Panc1 (cell line): ENCODE measurements at regions not wholly inside any gene's neighbourhood (a gene's known extent, or its start where the extent isn't known, plus 50 kb on each side); places are given as distances from the start of the nearest gene placed in this dataset.

ENCODE experiments used
- ATAC-seq: fragments of 200-7000 bp; cut with Tn5 transposase; 2 replicates; pipeline ENCODE4 v1.9.1; 2020; ENCODE audit warnings: mild to moderate bottlenecking, moderate library complexity
- BruUV-seq: library from RNA; stranded (reverse); fragments of 400-500 nt; replicated peaks from 2 replicates; lab custom pipeline; 2021; lab: Mats Ljungman, UMichigan
- CTCF ChIA-PET: fragments of 300-600 bp; sonication (Branson Sonifier 250); formaldehyde crosslinking; loops from one replicate; lab custom pipeline; 2022; ENCODE audit warnings: antibody characterized with exemption; lab: Charles Lee
- POLR2A ChIA-PET: fragments of 300-600 bp; sonication (Branson Sonifier 250); formaldehyde crosslinking; loops from one replicate; lab custom pipeline; 2022; ENCODE audit warnings: antibody characterized with exemption; lab: Charles Lee
- DNase-seq: peaks from one replicate; pipeline ENCODE4 v3.0.0-alpha.2; 2010; ENCODE audit warnings: low read depth, low spot score
- H3K27ac ChIP-seq: 2 replicates; pipeline ENCODE4 v1.5.1; 2011; ENCODE audit warnings: mild to moderate bottlenecking, low read length, inconsistent platforms
- H3K27me3 ChIP-seq: fragments of 200-500 bp; sonication (Bioruptor generic); 2 replicates; pipeline ENCODE4 v1.6.0; 2014; ENCODE audit warnings: low read length, inconsistent platforms; ENCODE audit not compliant: control insufficient read depth, insufficient read depth
- H3K36me3 ChIP-seq: fragments of 200-500 bp; sonication (Bioruptor generic); 2 replicates; pipeline ENCODE4 v1.5.1; 2014; ENCODE audit warnings: inconsistent platforms, mild to moderate bottlenecking, low read length, moderate library complexity; ENCODE audit not compliant: control insufficient read depth, insufficient read depth
- H3K4me1 ChIP-seq: 2 replicates; pipeline ENCODE4 v1.5.1; 2011; ENCODE audit warnings: inconsistent platforms, mild to moderate bottlenecking, low read length, moderate library complexity; ENCODE audit not compliant: control insufficient read depth, insufficient read depth
- H3K4me3 ChIP-seq, 2 experiments: 2 replicates each; pipeline ENCODE4 v1.5.1; 2011 to 2012; ENCODE audit warnings: low read depth in 2 of 2, low read length in 2 of 2, mild to moderate bottlenecking in 2 of 2, inconsistent platforms in 1 of 2, moderate library complexity in 1 of 2
- H3K9me3 ChIP-seq: fragments of 200-500 bp; sonication (Bioruptor generic); 2 replicates; pipeline ENCODE4 v1.5.1; 2014; ENCODE audit warnings: low read depth, mild to moderate bottlenecking, inconsistent platforms, low read length, moderate library complexity; ENCODE audit not compliant: control insufficient read depth, insufficient read depth
- POLR2AphosphoS5 ChIP-seq: IDR thresholded peaks from 2 replicates; pipeline ENCODE4 v1.6.1; 2012; ENCODE audit warnings: mild to moderate bottlenecking, low read depth, low read length, moderate library complexity
- SIN3A ChIP-seq: IDR thresholded peaks from 2 replicates; pipeline ENCODE4 v1.6.1; 2012; ENCODE audit warnings: low read depth, mild to moderate bottlenecking, low read length, moderate library complexity, borderline replicate concordance; ENCODE audit not compliant: insufficient read depth
- TCF7L2 ChIP-seq: IDR thresholded peaks from 2 replicates; pipeline ENCODE4 v1.6.1; 2011; ENCODE audit warnings: mild to moderate bottlenecking, low read depth, low read length, inconsistent platforms
- in situ Hi-C: cut with HindIII; loops from 2 replicates; pipeline ENCODE4 v1.10.0; 2016; ENCODE audit warnings: low sequenced_read_pairs, low pct_unique_long_range_greater_than_20kb
- intact Hi-C: fragments of 100-400 bp; cut with micrococcal nuclease; formaldehyde crosslinking; loops from one replicate; pipeline ENCODE4 v1.10.0; 2022; ENCODE audit not compliant: unreplicated experiment
- TF ChIP-seq, protein P1 (sequence below): fragments of 450-650 bp; IDR thresholded peaks from 2 replicates; pipeline ENCODE4 v1.5.1; 2017; ENCODE audit warnings: mild to moderate bottlenecking
- TF ChIP-seq, protein P2 (sequence below), 2 experiments: IDR thresholded peaks; 2 replicates each; pipeline ENCODE4 v1.6.1; 2011 to 2012; ENCODE audit warnings: low read depth in 2 of 2, control low read depth in 1 of 2, low read length in 1 of 2, mild to moderate bottlenecking in 1 of 2, moderate library complexity in 1 of 2; ENCODE audit not compliant: insufficient read depth in 1 of 2

DNA sequence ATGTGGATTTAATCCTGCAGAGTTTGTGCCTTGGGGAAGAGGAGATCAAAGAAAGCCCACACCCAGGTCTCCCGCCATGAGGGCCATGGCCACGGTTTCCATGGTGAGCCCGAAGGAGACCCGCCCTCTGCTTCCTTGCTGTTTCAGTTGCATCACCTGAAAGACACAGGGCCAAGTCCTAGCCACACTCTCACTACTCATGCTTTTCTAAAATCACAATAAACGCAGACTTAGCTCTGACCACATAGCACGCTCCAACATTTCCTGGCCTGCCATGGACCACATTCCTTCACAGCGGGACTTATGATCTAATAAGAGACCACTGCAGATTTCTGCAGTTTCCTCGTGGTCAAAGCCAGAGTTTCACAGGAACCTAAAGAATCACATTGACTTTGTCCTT, 426.0 kb upstream of the NR3C2 start:
- BruUV-seq = no TSS peak
- no peak overlapping the region for H3K4me3 ChIP-seq
- no peak for ATAC-seq
- CTCF ChIA-PET = no interaction called here
- no peaks in the 10 kb centered on the region for H3K4me1 ChIP-seq
- H3K9me3 ChIP-seq = no peaks in the 10 kb centered on the region
- H3K27ac ChIP-seq = no peak overlapping the region
- no peak for DNase-seq
- no peaks in the 10 kb centered on the region for H3K36me3 ChIP-seq
- POLR2A ChIA-PET = no interaction called here
- intact Hi-C loops (no loop called here), in situ Hi-C loops (no loop called here)
- H3K27me3 ChIP-seq = no peaks in the 10 kb centered on the region
- TF ChIP-seq SIN3A (no peak), POLR2AphosphoS5 (no peak), TCF7L2 (no peak)
- TF ChIP-seq, protein P1, sequence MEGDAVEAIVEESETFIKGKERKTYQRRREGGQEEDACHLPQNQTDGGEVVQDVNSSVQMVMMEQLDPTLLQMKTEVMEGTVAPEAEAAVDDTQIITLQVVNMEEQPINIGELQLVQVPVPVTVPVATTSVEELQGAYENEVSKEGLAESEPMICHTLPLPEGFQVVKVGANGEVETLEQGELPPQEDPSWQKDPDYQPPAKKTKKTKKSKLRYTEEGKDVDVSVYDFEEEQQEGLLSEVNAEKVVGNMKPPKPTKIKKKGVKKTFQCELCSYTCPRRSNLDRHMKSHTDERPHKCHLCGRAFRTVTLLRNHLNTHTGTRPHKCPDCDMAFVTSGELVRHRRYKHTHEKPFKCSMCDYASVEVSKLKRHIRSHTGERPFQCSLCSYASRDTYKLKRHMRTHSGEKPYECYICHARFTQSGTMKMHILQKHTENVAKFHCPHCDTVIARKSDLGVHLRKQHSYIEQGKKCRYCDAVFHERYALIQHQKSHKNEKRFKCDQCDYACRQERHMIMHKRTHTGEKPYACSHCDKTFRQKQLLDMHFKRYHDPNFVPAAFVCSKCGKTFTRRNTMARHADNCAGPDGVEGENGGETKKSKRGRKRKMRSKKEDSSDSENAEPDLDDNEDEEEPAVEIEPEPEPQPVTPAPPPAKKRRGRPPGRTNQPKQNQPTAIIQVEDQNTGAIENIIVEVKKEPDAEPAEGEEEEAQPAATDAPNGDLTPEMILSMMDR = no peak
- TF ChIP-seq, protein P2, sequence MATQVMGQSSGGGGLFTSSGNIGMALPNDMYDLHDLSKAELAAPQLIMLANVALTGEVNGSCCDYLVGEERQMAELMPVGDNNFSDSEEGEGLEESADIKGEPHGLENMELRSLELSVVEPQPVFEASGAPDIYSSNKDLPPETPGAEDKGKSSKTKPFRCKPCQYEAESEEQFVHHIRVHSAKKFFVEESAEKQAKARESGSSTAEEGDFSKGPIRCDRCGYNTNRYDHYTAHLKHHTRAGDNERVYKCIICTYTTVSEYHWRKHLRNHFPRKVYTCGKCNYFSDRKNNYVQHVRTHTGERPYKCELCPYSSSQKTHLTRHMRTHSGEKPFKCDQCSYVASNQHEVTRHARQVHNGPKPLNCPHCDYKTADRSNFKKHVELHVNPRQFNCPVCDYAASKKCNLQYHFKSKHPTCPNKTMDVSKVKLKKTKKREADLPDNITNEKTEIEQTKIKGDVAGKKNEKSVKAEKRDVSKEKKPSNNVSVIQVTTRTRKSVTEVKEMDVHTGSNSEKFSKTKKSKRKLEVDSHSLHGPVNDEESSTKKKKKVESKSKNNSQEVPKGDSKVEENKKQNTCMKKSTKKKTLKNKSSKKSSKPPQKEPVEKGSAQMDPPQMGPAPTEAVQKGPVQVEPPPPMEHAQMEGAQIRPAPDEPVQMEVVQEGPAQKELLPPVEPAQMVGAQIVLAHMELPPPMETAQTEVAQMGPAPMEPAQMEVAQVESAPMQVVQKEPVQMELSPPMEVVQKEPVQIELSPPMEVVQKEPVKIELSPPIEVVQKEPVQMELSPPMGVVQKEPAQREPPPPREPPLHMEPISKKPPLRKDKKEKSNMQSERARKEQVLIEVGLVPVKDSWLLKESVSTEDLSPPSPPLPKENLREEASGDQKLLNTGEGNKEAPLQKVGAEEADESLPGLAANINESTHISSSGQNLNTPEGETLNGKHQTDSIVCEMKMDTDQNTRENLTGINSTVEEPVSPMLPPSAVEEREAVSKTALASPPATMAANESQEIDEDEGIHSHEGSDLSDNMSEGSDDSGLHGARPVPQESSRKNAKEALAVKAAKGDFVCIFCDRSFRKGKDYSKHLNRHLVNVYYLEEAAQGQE (IDR thresholded peaks at IDR 0.05; ENCODE audit: insufficient read depth in 1 of 2, low read depth in 2 of 2, low read length in 1 of 2) = no peak

- Histone ChIP-seq H3K4me3 (no peak overlapping the region), H3K27me3 (no peaks in the 10 kb centered on the region), H3K36me3 (no peaks in the 10 kb centered on the region), H3K27ac (no peak overlapping the region), H3K4me1 (no peaks in the 10 kb centered on the region), H3K9me3 (no peaks in the 10 kb centered on the region)
- intact Hi-C loops (no loop called here), in situ Hi-C loops (no loop called here)
- no peak for ATAC-seq
- no peak for DNase-seq
- TF ChIP-seq TCF7L2 = no peak
- no peak for TF ChIP-seq SIN3A
- TF ChIP-seq POLR2AphosphoS5 = no peak
- TF ChIP-seq, protein P2 (IDR thresholded peaks at IDR 0.05; ENCODE audit: insufficient read depth in 1 of 2, low read depth in 2 of 2, low read length in 1 of 2) = no peak
- TF ChIP-seq, protein P1 = no peak
- CTCF ChIA-PET = no interaction called here
- POLR2A ChIA-PET = no interaction called here
- no TSS peak for BruUV-seq
Observed at GRCh38 chr4:148866666-148867065, 424.5 kb upstream of the NR3C2 start.
